Gastroesophageal sphincter (tissue), 4 donors: ENCODE measurements at regions not wholly inside any gene's neighbourhood (a gene's known extent, or its start where the extent isn't known, plus 50 kb on each side); places are given as distances from the start of the nearest gene placed in this dataset.

ENCODE experiments used
- ATAC-seq: fragments of 150-250 bp; one replicate; pipeline ENCODE4 v1.9.1; 2016; ENCODE audit warnings: mild to moderate bottlenecking, moderate library complexity
- H3K27ac ChIP-seq, 4 donors: fragments of 200-600 bp; sonication (generic) in 3 of 4; 1 replicate in 3 of 4; 2 replicates in 1 of 4; pipeline ENCODE4 v1.5.1; 2016 to 2019
- H3K27me3 ChIP-seq: fragments of 200-600 bp; sonication (generic); one replicate; pipeline ENCODE4 v1.5.1; 2019
- H3K36me3 ChIP-seq, 2 donors: fragments of 200-600 bp; sonication (generic); one replicate each; pipeline ENCODE4 v1.5.1; 2019; ENCODE audit warnings: control low read depth in 1 of 2
- H3K4me1 ChIP-seq, 3 donors: fragments of 200-600 bp; sonication (generic); 1 replicate in 2 of 3; 2 replicates in 1 of 3; pipeline ENCODE4 v1.5.1; 2016 to 2019; ENCODE audit warnings: control low read depth in 2 of 3
- H3K4me3 ChIP-seq, 2 donors: fragments of 200-600 bp; sonication (generic); one replicate each; pipeline ENCODE4 v1.5.1; 2019; ENCODE audit warnings: mild to moderate bottlenecking in 1 of 2, moderate library complexity in 1 of 2
- H3K9me3 ChIP-seq, 3 donors: fragments of 200-600 bp; sonication (generic); one replicate each; pipeline ENCODE4 v1.5.1; 2017 to 2019; ENCODE audit warnings: control low read depth in 2 of 3
- EP300 ChIP-seq: sonication (generic); formaldehyde crosslinking; IDR thresholded peaks from one replicate; pipeline ENCODE4 v1.6.1; 2017; ENCODE audit warnings: antibody characterized with exemption, mild to moderate bottlenecking
- POLR2A ChIP-seq, 2 donors: fragments of 450-650 bp; IDR thresholded peaks; one replicate each; pipeline ENCODE4 v1.6.1; 2017; ENCODE audit warnings: antibody characterized with exemption in 2 of 2, mild to moderate bottlenecking in 2 of 2, moderate library complexity in 1 of 2
- POLR2AphosphoS5 ChIP-seq: sonication (generic); formaldehyde crosslinking; IDR thresholded peaks from one replicate; pipeline ENCODE4 v1.6.1; 2017; ENCODE audit warnings: antibody characterized with exemption
- WGBS, 2 donors: methylation state at CpG; one replicate each; pipeline ENCODE4 v1.1.5; 2018; ENCODE audit warnings: low coverage in 1 of 2; 5-methylcytosine and 5-hydroxymethylcytosine counted together
- TF ChIP-seq, protein P1 (sequence below), 4 experiments: fragments of 200-600 bp in 2 of 4; fragments of 450-650 bp in 2 of 4; sonication (generic) in 1 of 4; IDR thresholded peaks; one replicate each; pipeline ENCODE4 v1.5.1; 2017 to 2019; ENCODE audit warnings: antibody characterized with exemption in 4 of 4, mild to moderate bottlenecking in 2 of 4, moderate library complexity in 2 of 4

- Histone ChIP-seq H3K4me3 (no peak overlapping the region), H3K9me3 (no peaks in the 10 kb centered on the region), H3K36me3 (no peaks in the 10 kb centered on the region), H3K27me3 (no peaks in the 10 kb centered on the region), H3K4me1 (no peaks in the 10 kb centered on the region), H3K27ac (no peak overlapping the region)
- no peak for ATAC-seq
- WGBS, 2 donors, result 74 to 75% methylated on average over 1 of the region's 1 CpG
- TF ChIP-seq, protein P1, sequence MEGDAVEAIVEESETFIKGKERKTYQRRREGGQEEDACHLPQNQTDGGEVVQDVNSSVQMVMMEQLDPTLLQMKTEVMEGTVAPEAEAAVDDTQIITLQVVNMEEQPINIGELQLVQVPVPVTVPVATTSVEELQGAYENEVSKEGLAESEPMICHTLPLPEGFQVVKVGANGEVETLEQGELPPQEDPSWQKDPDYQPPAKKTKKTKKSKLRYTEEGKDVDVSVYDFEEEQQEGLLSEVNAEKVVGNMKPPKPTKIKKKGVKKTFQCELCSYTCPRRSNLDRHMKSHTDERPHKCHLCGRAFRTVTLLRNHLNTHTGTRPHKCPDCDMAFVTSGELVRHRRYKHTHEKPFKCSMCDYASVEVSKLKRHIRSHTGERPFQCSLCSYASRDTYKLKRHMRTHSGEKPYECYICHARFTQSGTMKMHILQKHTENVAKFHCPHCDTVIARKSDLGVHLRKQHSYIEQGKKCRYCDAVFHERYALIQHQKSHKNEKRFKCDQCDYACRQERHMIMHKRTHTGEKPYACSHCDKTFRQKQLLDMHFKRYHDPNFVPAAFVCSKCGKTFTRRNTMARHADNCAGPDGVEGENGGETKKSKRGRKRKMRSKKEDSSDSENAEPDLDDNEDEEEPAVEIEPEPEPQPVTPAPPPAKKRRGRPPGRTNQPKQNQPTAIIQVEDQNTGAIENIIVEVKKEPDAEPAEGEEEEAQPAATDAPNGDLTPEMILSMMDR (IDR thresholded peaks at IDR 0.05), result no peak
- no peak for TF ChIP-seq EP300
- TF ChIP-seq POLR2AphosphoS5, result no peak
- no peak for TF ChIP-seq POLR2A (IDR thresholded peaks at IDR 0.05)
Measured at GRCh38 chr16:59586331-59586730, 852.2 kb upstream of the GOT2 start.

DNA sequence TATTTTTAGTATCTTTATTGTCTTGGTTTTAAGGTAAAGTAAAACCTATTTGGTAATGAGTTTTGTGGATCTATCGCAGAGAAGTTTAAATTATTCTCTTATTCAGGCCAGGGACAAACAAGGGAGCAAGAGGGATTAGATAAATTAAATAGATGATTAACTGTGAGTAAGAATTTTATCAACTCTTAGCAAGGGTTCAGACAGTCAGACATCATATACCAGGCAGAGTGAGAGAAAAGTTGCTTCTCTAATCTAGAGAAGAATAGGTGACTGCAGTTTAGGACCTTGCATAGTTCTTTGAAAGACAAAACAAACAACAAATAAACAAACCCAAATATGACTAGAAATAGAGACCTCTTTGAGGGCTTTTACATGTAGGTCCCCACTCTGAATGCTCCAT lies 840.2 kb upstream of the GOT2 start:
- Histone ChIP-seq H3K36me3 (no peaks in the 10 kb centered on the region), H3K9me3 (no peaks in the 10 kb centered on the region), H3K4me3 (no peak overlapping the region), H3K27me3 (no peaks in the 10 kb centered on the region), H3K27ac (no peak overlapping the region), H3K4me1 (peaks cover 0 to 11% (median 0%) of the 10 kb centered on the region in 3 donors)
- WGBS, 2 donors, result 83 to 100% methylated on average over 1 of the region's 1 CpG
- ATAC-seq, result no peak
- TF ChIP-seq, protein P1 (IDR thresholded peaks at IDR 0.05), result no peak
- TF ChIP-seq EP300 (no peak), POLR2A (IDR thresholded peaks at IDR 0.05) (no peak), POLR2AphosphoS5 (no peak)

GRCh38 chr16:59573528-59574271 lies 839.6 kb upstream of the GOT2 start:
- Histone ChIP-seq H3K4me3 (no peak overlapping the region), H3K36me3 (no peaks in the 10 kb centered on the region), H3K4me1 (peaks cover 0 to 14% (median 0%) of the 10 kb centered on the region in 3 donors), H3K27me3 (no peaks in the 10 kb centered on the region), H3K9me3 (no peaks in the 10 kb centered on the region), H3K27ac (no peak overlapping the region)
- no peak for TF ChIP-seq EP300
- TF ChIP-seq POLR2A (IDR thresholded peaks at IDR 0.05), result no peak
- TF ChIP-seq, protein P1 (IDR thresholded peaks at IDR 0.05), result no peak
- TF ChIP-seq POLR2AphosphoS5, result no peak
- 65 to 79% methylated on average over 5 of the region's 5 CpGs for WGBS, 2 donors
- ATAC-seq, result no peak

GRCh38 chr16:59567496-59567895 lies 833.4 kb upstream of the GOT2 start:
- Histone ChIP-seq H3K27me3 (no peaks in the 10 kb centered on the region), H3K4me3 (no peak overlapping the region), H3K9me3 (no peaks in the 10 kb centered on the region), H3K36me3 (no peaks in the 10 kb centered on the region), H3K4me1 (peaks cover 0 to 14% (median 0%) of the 10 kb centered on the region in 3 donors), H3K27ac (no peak overlapping the region)
- TF ChIP-seq POLR2AphosphoS5, result no peak
- no peak for TF ChIP-seq POLR2A (IDR thresholded peaks at IDR 0.05)
- TF ChIP-seq, protein P1 (IDR thresholded peaks at IDR 0.05), result no peak
- no peak for ATAC-seq
- 80% methylated on average over 5 of the region's 5 CpGs; no CpG with 5 or more reads in 1 of the 2 donors for WGBS, 2 donors

- TF ChIP-seq, protein P1 (IDR thresholded peaks at IDR 0.05), result no peak
- no peak for TF ChIP-seq POLR2A (IDR thresholded peaks at IDR 0.05)
- TF ChIP-seq EP300, result no peak
- TF ChIP-seq POLR2AphosphoS5, result no peak
- ATAC-seq, result no peak
Measured at GRCh38 chr16:59566446-59566845, 832.3 kb upstream of the GOT2 start.

More at GRCh38 chr16:59566446-59566845, 832.3 kb upstream of the GOT2 start:
- Histone ChIP-seq H3K4me3 (no peak overlapping the region), H3K4me1 (peaks cover 0 to 14% (median 0%) of the 10 kb centered on the region in 3 donors), H3K27me3 (no peaks in the 10 kb centered on the region), H3K27ac (no peak overlapping the region), H3K36me3 (no peaks in the 10 kb centered on the region), H3K9me3 (no peaks in the 10 kb centered on the region)
